ENCODE measurements at regions not wholly inside any gene's neighbourhood (a gene's known extent, or its start where the extent isn't known, plus 50 kb on each side); places are given as distances from the start of the nearest gene placed in this dataset.

- TF ChIP-seq USF2 (CRISPR knock-in tag; IDR thresholded peaks at IDR 0.05): no peak
- TF ChIP-seq CTCF (IDR thresholded peaks at IDR 0.05): no peak
- TF ChIP-seq JAZF1 (CRISPR knock-in tag; IDR thresholded peaks at IDR 0.05): no peak
- TF ChIP-seq NFYB (CRISPR knock-in tag; conservative IDR thresholded peaks at IDR 0.05; ENCODE audit: low read depth): no peak
- no peak for TF ChIP-seq ZNF263 (CRISPR knock-in tag; IDR thresholded peaks at IDR 0.05; ENCODE audit: low read depth)
- no peak for TF ChIP-seq RELA (CRISPR knock-in tag; IDR thresholded peaks at IDR 0.05; ENCODE audit: borderline replicate concordance)
- no peak for TF ChIP-seq GABPB1 (CRISPR knock-in tag; IDR thresholded peaks at IDR 0.05)
- no peak for TF ChIP-seq TEAD4 (CRISPR knock-in tag; IDR thresholded peaks at IDR 0.05)
- no peak for TF ChIP-seq PRDM15 (CRISPR knock-in tag; IDR thresholded peaks at IDR 0.05)
- TF ChIP-seq MYBL2 (CRISPR knock-in tag; IDR thresholded peaks at IDR 0.05): no peak
- no peak for TF ChIP-seq KAT7 (CRISPR knock-in tag; IDR thresholded peaks at IDR 0.05; ENCODE audit: borderline replicate concordance)
- no peak for TF ChIP-seq ZNF138 (CRISPR knock-in tag; conservative IDR thresholded peaks at IDR 0.05)
- TF ChIP-seq ETV6 (CRISPR knock-in tag; IDR thresholded peaks at IDR 0.05): no peak
Observed at GRCh38 chr7:142460402-142461117, 202.7 kb upstream of the PRSS58 start.
